Fibroblast of peridontal ligament (primary cell): ENCODE measurements at regions not wholly inside any gene's neighbourhood (a gene's known extent, or its start where the extent isn't known, plus 50 kb on each side); places are given as distances from the start of the nearest gene placed in this dataset.
"Not testable (repeated sequence)": the region's sequence is repeated elsewhere in the genome, so short reads cannot be mapped to it uniquely, and the experiment has no call there.

Experiments used
- DNase-seq: peaks from one replicate; pipeline ENCODE4 v3.0.0-alpha.2; 2010; ENCODE audit errors: extremely low read depth

GRCh38 chr14:25551674-25552073 lies 501.7 kb upstream of the STXBP6 start:
- DNase-seq: no peak

GRCh38 chr14:25546826-25547225 lies 496.9 kb upstream of the STXBP6 start:
- DNase-seq: no peak

- DNase-seq: no peak
Measured at GRCh38 chr14:25537846-25538455, 488.0 kb upstream of the STXBP6 start.

GRCh38 chr14:25526290-25526689 lies 476.3 kb upstream of the STXBP6 start:
- DNase-seq: no peak

GRCh38 chr14:25522926-25523325 lies 473.0 kb upstream of the STXBP6 start:
- DNase-seq: no peak

GRCh38 chr14:25522116-25522515 lies 472.2 kb upstream of the STXBP6 start:
- DNase-seq: no peak

- DNase-seq: no peak
Measured at GRCh38 chr14:25521616-25522015, 471.7 kb upstream of the STXBP6 start.

- DNase-seq: no peak
Measured at GRCh38 chr14:25520821-25521220, 470.9 kb upstream of the STXBP6 start.

- DNase-seq: no peak
Measured at GRCh38 chr14:25518364-25518763, 468.4 kb upstream of the STXBP6 start.

- no peak for DNase-seq
Measured at GRCh38 chr14:25516838-25517237, 466.9 kb upstream of the STXBP6 start.

- DNase-seq: no peak
Measured at GRCh38 chr14:25508845-25509244, 458.9 kb upstream of the STXBP6 start.

- no peak for DNase-seq
Measured at GRCh38 chr14:25501749-25502148, 451.8 kb upstream of the STXBP6 start.

GRCh38 chr14:25488961-25489360 lies 439.0 kb upstream of the STXBP6 start:
- DNase-seq: no peak

GRCh38 chr14:25485381-25485780 lies 435.4 kb upstream of the STXBP6 start:
- DNase-seq: no peak

- DNase-seq: no peak
Measured at GRCh38 chr14:25484906-25485305, 435.0 kb upstream of the STXBP6 start.

- DNase-seq: no peak
Measured at GRCh38 chr14:25484235-25484634, 434.3 kb upstream of the STXBP6 start.

- no peak for DNase-seq
Measured at GRCh38 chr14:25477316-25478098, 427.6 kb upstream of the STXBP6 start.

GRCh38 chr14:25472700-25473099 lies 422.8 kb upstream of the STXBP6 start:
- no peak for DNase-seq

- DNase-seq: no peak
Measured at GRCh38 chr14:25464772-25465171, 414.8 kb upstream of the STXBP6 start.

GRCh38 chr14:25464078-25464477 lies 414.1 kb upstream of the STXBP6 start:
- no peak for DNase-seq

GRCh38 chr14:25463480-25463879 lies 413.5 kb upstream of the STXBP6 start:
- DNase-seq: no peak

- DNase-seq: no peak
Measured at GRCh38 chr14:25461780-25462179, 411.8 kb upstream of the STXBP6 start.

GRCh38 chr14:25444381-25444780 lies 394.4 kb upstream of the STXBP6 start:
- DNase-seq: no peak

- not testable (repeated sequence) for DNase-seq
Measured at GRCh38 chr14:25440382-25440781, 390.4 kb upstream of the STXBP6 start.
